HG02623 (cell line): ENCODE measurements at regions not wholly inside any gene's neighbourhood (a gene's known extent, or its start where the extent isn't known, plus 50 kb on each side); places are given as distances from the start of the nearest gene placed in this dataset.
A peak's percentile ranks its signal among the peaks of the same experiment; 100 is the strongest.

Experiments
- ATAC-seq: cut with Tn5 transposase; IDR thresholded peaks from one replicate; pipeline ENCODE4 v1.9.1; 2021; ENCODE audit warnings: moderate library complexity; ENCODE audit not compliant: unreplicated experiment

- ATAC-seq, result no peak
These were observed 197.1 kb downstream of the NDFIP2 start for GRCh38 chr13:79678100-79678499.

- no peak for ATAC-seq
These were observed 195.1 kb downstream of the NDFIP2 start for GRCh38 chr13:79675931-79676660.

GRCh38 chr13:79674765-79675515 is 194.0 kb downstream of the NDFIP2 start:
- ATAC-seq, result no peak

GRCh38 chr13:79673993-79674377 is 193.0 kb downstream of the NDFIP2 start:
- no peak for ATAC-seq

- ATAC-seq, result no peak
These were observed 192.5 kb downstream of the NDFIP2 start for GRCh38 chr13:79673310-79673992.

GRCh38 chr13:79671420-79671819 is 190.5 kb downstream of the NDFIP2 start:
- no peak for ATAC-seq

- no peak for ATAC-seq
These were observed 187.3 kb downstream of the NDFIP2 start for GRCh38 chr13:79668201-79668752.

- no peak for ATAC-seq
These were observed 186.8 kb downstream of the NDFIP2 start for GRCh38 chr13:79667771-79668170.

GRCh38 chr13:79663977-79664636 is 183.2 kb downstream of the NDFIP2 start:
- ATAC-seq, result no peak

- ATAC-seq, result no peak
These were observed 182.5 kb downstream of the NDFIP2 start for GRCh38 chr13:79663435-79663834.

- no peak for ATAC-seq
These were observed 181.9 kb downstream of the NDFIP2 start for GRCh38 chr13:79662882-79663281.

- ATAC-seq, result peak; percentile 66
These were observed 179.4 kb downstream of the NDFIP2 start for GRCh38 chr13:79660361-79660760.

- no peak for ATAC-seq
These were observed 178.2 kb downstream of the NDFIP2 start for GRCh38 chr13:79659121-79659521.

- no peak for ATAC-seq
These were observed 177.5 kb downstream of the NDFIP2 start for GRCh38 chr13:79658333-79658975.

- ATAC-seq, result no peak
These were observed 174.6 kb downstream of the NDFIP2 start for GRCh38 chr13:79655509-79655908.

GRCh38 chr13:79654520-79654919 is 173.6 kb downstream of the NDFIP2 start:
- ATAC-seq, result no peak

GRCh38 chr13:79650688-79651087 is 169.7 kb downstream of the NDFIP2 start:
- ATAC-seq, result no peak

GRCh38 chr13:79648191-79648590 is 167.2 kb downstream of the NDFIP2 start:
- no peak for ATAC-seq

- no peak for ATAC-seq
These were observed 166.6 kb downstream of the NDFIP2 start for GRCh38 chr13:79647533-79647932.

- ATAC-seq, result no peak
These were observed 165.9 kb downstream of the NDFIP2 start for GRCh38 chr13:79646880-79647279.

- ATAC-seq, result no peak
These were observed 164.6 kb downstream of the NDFIP2 start for GRCh38 chr13:79645569-79645968.
